ENCODE measurements at regions not wholly inside any gene's neighbourhood (a gene's known extent, or its start where the extent isn't known, plus 50 kb on each side); places are given as distances from the start of the nearest gene placed in this dataset.

DNA sequence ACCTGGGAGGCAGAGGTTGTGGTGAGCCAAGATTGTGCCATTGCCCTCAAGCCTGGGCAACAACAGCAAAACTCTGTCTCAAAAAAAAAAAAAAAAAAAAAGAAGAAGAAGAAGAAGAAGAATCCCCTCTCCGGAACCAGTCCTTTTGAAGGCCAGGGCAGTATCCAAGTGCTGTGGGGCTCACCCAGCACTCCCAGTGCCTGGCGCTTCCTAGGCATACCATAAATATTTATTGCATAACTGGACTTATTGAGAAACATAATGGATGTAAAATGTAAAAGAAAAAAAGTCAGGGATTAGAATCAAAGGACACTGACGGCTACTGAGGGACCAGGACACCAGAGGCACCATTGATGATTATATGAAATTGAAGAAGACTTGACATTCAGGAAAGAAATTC is 162.1 kb upstream of the KIT start:
- TF ChIP-seq YY1 (IDR thresholded peaks at IDR 0.05; ENCODE audit: insufficient read depth, insufficient read length), result no peak
- TF ChIP-seq ZNF274 (IDR thresholded peaks at IDR 0.05; ENCODE audit: low read depth, low read length), result no peak

Data from NT2/D1 (cell line).